Trophoblast cell (in vitro differentiated cells and primary cell): ENCODE measurements at regions not wholly inside any gene's neighbourhood (a gene's known extent, or its start where the extent isn't known, plus 50 kb on each side); places are given as distances from the start of the nearest gene placed in this dataset.

Source experiments
- DNase-seq, 2 donors: peaks; one replicate each; pipeline ENCODE4 v3.0.0-alpha.2; 2016
- H2AFZ ChIP-seq: 2 replicates; pipeline ENCODE4 v1.6.1; 2013; ENCODE audit warnings: low read length, moderate library complexity, mild to moderate bottlenecking; ENCODE audit not compliant: insufficient read depth, poor library complexity
- H2AK5ac ChIP-seq: 2 replicates; pipeline ENCODE4 v1.6.1; 2013; ENCODE audit warnings: mild to moderate bottlenecking, low read length
- H2BK120ac ChIP-seq: 2 replicates; pipeline ENCODE4 v1.6.1; 2013; ENCODE audit warnings: low read length, mild to moderate bottlenecking, moderate library complexity; ENCODE audit not compliant: insufficient read depth, poor library complexity
- H2BK12ac ChIP-seq: 2 replicates; pipeline ENCODE4 v1.6.1; 2013; ENCODE audit warnings: mild to moderate bottlenecking, low read length, moderate library complexity
- H2BK5ac ChIP-seq: 2 replicates; pipeline ENCODE4 v1.6.1; 2013; ENCODE audit warnings: low read length, low read depth, moderate library complexity, mild to moderate bottlenecking; ENCODE audit not compliant: poor library complexity
- H3K14ac ChIP-seq: 2 replicates; pipeline ENCODE4 v1.6.1; 2013; ENCODE audit warnings: mild to moderate bottlenecking, low read length
- H3K18ac ChIP-seq: 2 replicates; pipeline ENCODE4 v1.6.1; 2013; ENCODE audit warnings: mild to moderate bottlenecking, low read length
- H3K23ac ChIP-seq: 2 replicates; pipeline ENCODE4 v1.6.1; 2013; ENCODE audit warnings: low read length
- H3K27ac ChIP-seq: 2 replicates; pipeline ENCODE4 v1.5.1; 2013; ENCODE audit warnings: low read depth, mild to moderate bottlenecking, inconsistent platforms, low read length, moderate library complexity
- H3K27me3 ChIP-seq: 2 replicates; pipeline ENCODE4 v1.6.1; 2013; ENCODE audit warnings: inconsistent platforms, mild to moderate bottlenecking, low read length, moderate library complexity; ENCODE audit not compliant: insufficient read depth
- H3K36me3 ChIP-seq, 2 experiments: 1 replicate in 1 of 2; 2 replicates in 1 of 2; pipeline ENCODE4 v1.6.1; 2013; ENCODE audit warnings: low read length in 2 of 2, mild to moderate bottlenecking in 2 of 2, moderate library complexity in 1 of 2; ENCODE audit not compliant: insufficient read depth in 2 of 2, control insufficient read depth in 1 of 2
- H3K4ac ChIP-seq: 2 replicates; pipeline ENCODE4 v1.6.1; 2013; ENCODE audit warnings: low read depth, mild to moderate bottlenecking, low read length, moderate library complexity
- H3K4me1 ChIP-seq, 2 experiments: 1 replicate in 1 of 2; 2 replicates in 1 of 2; pipeline ENCODE4 v1.6.1; 2013; ENCODE audit warnings: low read length in 2 of 2, mild to moderate bottlenecking in 2 of 2, moderate library complexity in 1 of 2; ENCODE audit not compliant: insufficient read depth in 2 of 2, control insufficient read depth in 1 of 2
- H3K4me2 ChIP-seq: 2 replicates; pipeline ENCODE4 v1.6.1; 2013; ENCODE audit warnings: inconsistent platforms, mild to moderate bottlenecking, low read length, moderate library complexity
- H3K4me3 ChIP-seq: 2 replicates; pipeline ENCODE4 v1.5.1; 2013; ENCODE audit warnings: mild to moderate bottlenecking, low read depth, low read length, inconsistent platforms
- H3K79me1 ChIP-seq: one replicate; pipeline ENCODE4 v1.6.1; 2013; ENCODE audit warnings: low read length
- H3K79me2 ChIP-seq: 2 replicates; pipeline ENCODE4 v1.6.1; 2013; ENCODE audit warnings: low read length, mild to moderate bottlenecking; ENCODE audit not compliant: control insufficient read depth, insufficient read depth, poor library complexity
- H3K9ac ChIP-seq: 2 replicates; pipeline ENCODE4 v1.6.1; 2013; ENCODE audit warnings: mild to moderate bottlenecking, low read length
- H3K9me3 ChIP-seq: 2 replicates; pipeline ENCODE4 v1.6.1; 2013; ENCODE audit warnings: low read depth, mild to moderate bottlenecking, control low read depth, inconsistent platforms, low read length; ENCODE audit not compliant: insufficient read depth
- H4K12ac ChIP-seq: 2 replicates; pipeline ENCODE4 v1.6.1; 2013; ENCODE audit warnings: low read depth, mild to moderate bottlenecking, low read length, moderate library complexity
- H4K8ac ChIP-seq: 2 replicates; pipeline ENCODE4 v1.6.1; 2013; ENCODE audit warnings: low read depth, mild to moderate bottlenecking, low read length, moderate library complexity
- H4K91ac ChIP-seq: one replicate; pipeline ENCODE4 v1.6.1; 2013; ENCODE audit warnings: low read depth, mild to moderate bottlenecking, low read length, moderate library complexity
- WGBS: extraction: QIAGEN DNeasy Blood & Tissue Kit; methylation state at CpG from one replicate; pipeline ENCODE4 v1.1.7; 2013; ENCODE audit warnings: missing lambda C conversion rate; ENCODE audit not compliant: insufficient read length, insufficient coverage; ENCODE audit errors: extremely low coverage; 5-methylcytosine and 5-hydroxymethylcytosine counted together

- Histone ChIP-seq H2AK5ac (no peak overlapping the region), H3K14ac (no peak overlapping the region), H3K79me1 (no peaks in the 10 kb centered on the region), H3K36me3 (no peaks in the 10 kb centered on the region), H3K79me2 (no peaks in the 10 kb centered on the region), H4K12ac (no peak overlapping the region), H2BK12ac (no peak overlapping the region), H3K9ac (no peak overlapping the region), H3K18ac (no peak overlapping the region), H4K8ac (no peak overlapping the region), H2AFZ (no peak overlapping the region), H3K4ac (no peak overlapping the region), H2BK5ac (no peak overlapping the region), H3K23ac (no peak overlapping the region), H3K27me3 (no peaks in the 10 kb centered on the region), H3K9me3 (no peaks in the 10 kb centered on the region), H2BK120ac (no peak overlapping the region), H3K4me2 (no peak overlapping the region), H3K4me3 (no peak overlapping the region), H3K4me1 (peaks cover 0 to 4% of the 10 kb centered on the region in 2 experiments), H4K91ac (no peak overlapping the region), H3K27ac (no peak overlapping the region)
- no CpG with 5 or more reads among the region's 6 CpGs for WGBS
- DNase-seq = no peak
Observed at GRCh38 chr13:105805892-105806627, 729.4 kb downstream of the EFNB2 start.

DNA sequence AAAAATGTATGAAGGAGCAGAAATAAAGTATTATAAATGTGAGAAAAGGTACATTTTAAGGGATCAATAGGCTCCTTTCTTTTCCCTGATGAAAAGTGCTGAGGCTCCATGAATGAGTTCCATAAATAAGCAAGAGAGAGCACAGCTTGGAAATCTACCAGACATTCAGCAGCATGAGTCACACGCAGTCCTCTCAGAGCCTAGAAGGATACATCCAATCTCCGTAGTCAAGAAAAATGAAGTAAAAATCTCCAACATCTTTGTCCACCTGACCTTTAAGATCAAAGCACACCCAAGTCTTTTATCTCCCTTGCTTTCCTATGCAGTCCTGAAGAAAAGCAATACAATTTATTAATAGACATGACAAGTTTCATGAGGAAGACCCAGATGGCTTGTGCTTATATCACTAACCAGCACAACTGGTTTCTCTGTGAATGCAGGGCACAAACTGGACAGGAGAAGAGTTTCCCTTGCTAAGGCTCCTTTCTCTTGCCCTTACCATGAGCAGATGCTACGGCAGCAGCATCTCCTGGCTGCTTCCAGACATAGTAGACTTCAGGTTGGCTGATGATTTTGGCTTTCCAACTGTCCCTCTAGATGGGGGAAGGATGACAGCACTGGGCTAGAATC, 730.8 kb downstream of the EFNB2 start:
- H3K36me3 ChIP-seq = no peaks in the 10 kb centered on the region
- H3K9ac ChIP-seq = no peak overlapping the region
- no peak overlapping the region for H4K12ac ChIP-seq
- H3K79me1 ChIP-seq = no peaks in the 10 kb centered on the region
- H2BK5ac ChIP-seq = no peak overlapping the region
- no peak overlapping the region for H4K91ac ChIP-seq
- no peaks in the 10 kb centered on the region for H3K79me2 ChIP-seq
- peaks cover 0 to 4% of the 10 kb centered on the region in 2 experiments for H3K4me1 ChIP-seq
- DNase-seq = peak in 1 of 2 donors; percentile 43
- no peak overlapping the region for H3K27ac ChIP-seq
- H3K9me3 ChIP-seq = no peaks in the 10 kb centered on the region
- no peak overlapping the region for H3K4me3 ChIP-seq
- no peak overlapping the region for H3K23ac ChIP-seq
- no peak overlapping the region for H4K8ac ChIP-seq
- no peak overlapping the region for H3K4ac ChIP-seq
- no CpG with 5 or more reads among the region's 3 CpGs for WGBS
- H3K27me3 ChIP-seq = no peaks in the 10 kb centered on the region
- no peak overlapping the region for H3K18ac ChIP-seq
- H2AK5ac ChIP-seq = no peak overlapping the region
- no peak overlapping the region for H3K14ac ChIP-seq
- H2BK120ac ChIP-seq = no peak overlapping the region
- no peak overlapping the region for H2BK12ac ChIP-seq
- H3K4me2 ChIP-seq = no peak overlapping the region
- H2AFZ ChIP-seq = no peak overlapping the region

GRCh38 chr13:105799155-105799554, 736.3 kb downstream of the EFNB2 start:
- H3K18ac ChIP-seq = no peak overlapping the region
- H3K79me1 ChIP-seq = no peaks in the 10 kb centered on the region
- H3K4me3 ChIP-seq = no peak overlapping the region
- no peak overlapping the region for H2BK5ac ChIP-seq
- no peak overlapping the region for H4K91ac ChIP-seq
- H2BK12ac ChIP-seq = no peak overlapping the region
- H3K23ac ChIP-seq = no peak overlapping the region
- no peak overlapping the region for H2AFZ ChIP-seq
- H3K14ac ChIP-seq = no peak overlapping the region
- H3K4ac ChIP-seq = no peak overlapping the region
- no peaks in the 10 kb centered on the region for H3K79me2 ChIP-seq
- H3K9me3 ChIP-seq = no peaks in the 10 kb centered on the region
- no peak overlapping the region for H2BK120ac ChIP-seq
- no peaks in the 10 kb centered on the region for H3K36me3 ChIP-seq
- no peaks in the 10 kb centered on the region for H3K27me3 ChIP-seq
- no peak overlapping the region for H4K8ac ChIP-seq
- no peak overlapping the region for H4K12ac ChIP-seq
- H3K27ac ChIP-seq = no peak overlapping the region
- no peaks in the 10 kb centered on the region for H3K4me1 ChIP-seq
- H3K4me2 ChIP-seq = no peak overlapping the region
- no peak for DNase-seq
- H3K9ac ChIP-seq = no peak overlapping the region
- no peak overlapping the region for H2AK5ac ChIP-seq

DNA sequence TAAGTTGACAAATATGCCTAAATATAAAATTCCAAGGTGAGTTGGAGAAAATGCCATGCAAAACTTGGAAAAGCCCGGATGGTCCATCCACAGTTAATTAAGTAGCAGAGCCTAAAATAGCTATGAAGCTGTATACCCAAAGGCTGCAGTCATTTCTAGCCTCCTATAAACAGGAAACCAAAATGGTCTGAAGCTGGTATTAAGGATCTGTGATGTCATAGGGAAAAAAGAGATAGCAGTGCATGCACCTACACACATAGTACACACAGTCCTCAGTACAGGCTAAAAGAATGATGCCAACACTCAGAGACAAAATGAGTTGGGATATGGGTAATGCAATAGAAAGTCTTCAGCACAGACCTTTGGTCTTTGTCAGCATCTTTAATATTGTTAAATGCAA, 736.9 kb downstream of the EFNB2 start:
- Histone ChIP-seq H2AK5ac (no peak overlapping the region), H4K91ac (no peak overlapping the region), H3K4ac (no peak overlapping the region), H2AFZ (no peak overlapping the region), H4K12ac (no peak overlapping the region), H3K9me3 (no peaks in the 10 kb centered on the region), H3K18ac (no peak overlapping the region), H4K8ac (no peak overlapping the region), H3K27ac (no peak overlapping the region), H2BK120ac (no peak overlapping the region), H3K23ac (no peak overlapping the region), H2BK5ac (no peak overlapping the region), H3K36me3 (no peaks in the 10 kb centered on the region), H3K14ac (no peak overlapping the region), H3K79me2 (no peaks in the 10 kb centered on the region), H3K4me2 (no peak overlapping the region), H2BK12ac (no peak overlapping the region), H3K9ac (no peak overlapping the region), H3K4me3 (no peak overlapping the region), H3K79me1 (no peaks in the 10 kb centered on the region), H3K4me1 (no peaks in the 10 kb centered on the region), H3K27me3 (no peaks in the 10 kb centered on the region)
- no CpG with 5 or more reads among the region's 1 CpG for WGBS
- DNase-seq = no peak
